ENCODE measurements at regions not wholly inside any gene's neighbourhood (a gene's known extent, or its start where the extent isn't known, plus 50 kb on each side); places are given as distances from the start of the nearest gene placed in this dataset.

- Histone ChIP-seq H3K36me3 (ENCODE audit: control insufficient read depth, insufficient read depth, low read length) (no peaks in the 10 kb centered on the region), H3K27me3 (ENCODE audit: control insufficient read depth, insufficient read depth, low read length) (no peaks in the 10 kb centered on the region), H3K4me3 (ENCODE audit: low read depth, low read length) (no peak overlapping the region)
- no peak for DNase-seq (ENCODE audit: low read depth)
- TF ChIP-seq CTCF (IDR thresholded peaks at IDR 0.05; ENCODE audit: insufficient read depth, low read length, poor library complexity, severe bottlenecking): no peak
These were observed 471.7 kb upstream of the RORB start for GRCh38 chr9:74025402-74025925.

GRCh38 chr9:74032421-74032820 is 464.7 kb upstream of the RORB start:
- no peak for TF ChIP-seq CTCF (IDR thresholded peaks at IDR 0.05; ENCODE audit: insufficient read depth, low read length, poor library complexity, severe bottlenecking)

GRCh38 chr9:74035786-74036185 is 461.3 kb upstream of the RORB start:
- H3K36me3 ChIP-seq (ENCODE audit: control insufficient read depth, insufficient read depth, low read length): no peaks in the 10 kb centered on the region
- H3K4me3 ChIP-seq (ENCODE audit: low read depth, low read length): no peak overlapping the region
- no peaks in the 10 kb centered on the region for H3K27me3 ChIP-seq (ENCODE audit: control insufficient read depth, insufficient read depth, low read length)
- TF ChIP-seq CTCF (IDR thresholded peaks at IDR 0.05; ENCODE audit: insufficient read depth, low read length, poor library complexity, severe bottlenecking): no peak
- DNase-seq (ENCODE audit: low read depth): no peak

More at GRCh38 chr9:74032421-74032820, 464.7 kb upstream of the RORB start:
- H3K36me3 ChIP-seq (ENCODE audit: control insufficient read depth, insufficient read depth, low read length): no peaks in the 10 kb centered on the region
- no peak overlapping the region for H3K4me3 ChIP-seq (ENCODE audit: low read depth, low read length)
- no peak for DNase-seq (ENCODE audit: low read depth)
- no peaks in the 10 kb centered on the region for H3K27me3 ChIP-seq (ENCODE audit: control insufficient read depth, insufficient read depth, low read length)

GRCh38 chr9:74036549-74037231 is 460.4 kb upstream of the RORB start:
- TF ChIP-seq CTCF (IDR thresholded peaks at IDR 0.05; ENCODE audit: insufficient read depth, low read length, poor library complexity, severe bottlenecking): no peak
- DNase-seq (ENCODE audit: low read depth): peak; percentile 5
- no peak overlapping the region for H3K4me3 ChIP-seq (ENCODE audit: low read depth, low read length)
- H3K27me3 ChIP-seq (ENCODE audit: control insufficient read depth, insufficient read depth, low read length): no peaks in the 10 kb centered on the region
- H3K36me3 ChIP-seq (ENCODE audit: control insufficient read depth, insufficient read depth, low read length): no peaks in the 10 kb centered on the region

GRCh38 chr9:74037274-74037673 is 459.9 kb upstream of the RORB start:
- DNase-seq (ENCODE audit: low read depth): no peak
- H3K27me3 ChIP-seq (ENCODE audit: control insufficient read depth, insufficient read depth, low read length): no peaks in the 10 kb centered on the region
- no peak for TF ChIP-seq CTCF (IDR thresholded peaks at IDR 0.05; ENCODE audit: insufficient read depth, low read length, poor library complexity, severe bottlenecking)
- H3K36me3 ChIP-seq (ENCODE audit: control insufficient read depth, insufficient read depth, low read length): no peaks in the 10 kb centered on the region
- no peak overlapping the region for H3K4me3 ChIP-seq (ENCODE audit: low read depth, low read length)

GRCh38 chr9:74041588-74041987 is 455.5 kb upstream of the RORB start:
- no peak overlapping the region for H3K4me3 ChIP-seq (ENCODE audit: low read depth, low read length)
- no peak for TF ChIP-seq CTCF (IDR thresholded peaks at IDR 0.05; ENCODE audit: insufficient read depth, low read length, poor library complexity, severe bottlenecking)
- no peaks in the 10 kb centered on the region for H3K27me3 ChIP-seq (ENCODE audit: control insufficient read depth, insufficient read depth, low read length)
- no peak for DNase-seq (ENCODE audit: low read depth)
- no peaks in the 10 kb centered on the region for H3K36me3 ChIP-seq (ENCODE audit: control insufficient read depth, insufficient read depth, low read length)

Data from kidney epithelial cell (primary cell).